OCI-LY7 (cell line): ENCODE measurements at regions not wholly inside any gene's neighbourhood (a gene's known extent, or its start where the extent isn't known, plus 50 kb on each side); places are given as distances from the start of the nearest gene placed in this dataset.

Source experiments
- CTCF ChIP-seq: fragments of 200-600 bp; sonication (generic); conservative IDR thresholded peaks from 2 replicates; pipeline ENCODE4 v1.5.1; 2014; ENCODE audit warnings: mild to moderate bottlenecking, antibody characterized with exemption, low read length, moderate library complexity, mixed read lengths
- EZH2phosphoT487 ChIP-seq: fragments of 200-600 bp; sonication (generic); IDR thresholded peaks from 2 replicates; pipeline ENCODE4 v1.6.1; 2018; ENCODE audit warnings: low read depth, borderline replicate concordance, mild to moderate bottlenecking, mixed run types, antibody characterized with exemption, low read length, moderate library complexity, mixed read lengths

- TF ChIP-seq CTCF (no peak), EZH2phosphoT487 (no peak)
Observed at GRCh38 chr4:165621983-165622382, 243.2 kb downstream of the CPE start.
